ENCODE measurements at regions not wholly inside any gene's neighbourhood (a gene's known extent, or its start where the extent isn't known, plus 50 kb on each side); places are given as distances from the start of the nearest gene placed in this dataset.
"Not testable (repeated sequence)": the region's sequence is repeated elsewhere in the genome, so short reads cannot be mapped to it uniquely, and the experiment has no call there.

GRCh38 chrX:138853936-138854335 is 142.4 kb upstream of the FGF13 start:
- H3K27me3 ChIP-seq, result no peaks in the 10 kb centered on the region
- no peak overlapping the region for H3K4me2 ChIP-seq
- no peaks in the 10 kb centered on the region for H3K4me1 ChIP-seq (ENCODE audit: insufficient read depth)
- no peaks in the 10 kb centered on the region for H3K9me3 ChIP-seq (ENCODE audit: low read depth)
- no peak overlapping the region for H2AFZ ChIP-seq
- H3K4me3 ChIP-seq, result no peak overlapping the region
- TF ChIP-seq CTCF (IDR thresholded peaks at IDR 0.05; ENCODE audit: poor library complexity) (no peak), EZH2 (IDR thresholded peaks at IDR 0.05; ENCODE audit: borderline replicate concordance) (no peak), EZH2phosphoT487 (IDR thresholded peaks at IDR 0.05; ENCODE audit: low read depth, severe bottlenecking, unreplicated experiment) (no peak)
- H3K27ac ChIP-seq, result no peak overlapping the region
- no peak for DNase-seq (ENCODE audit: low spot score)
- no peaks in the 10 kb centered on the region for H3K9me2 ChIP-seq (replicated peaks; ENCODE audit: insufficient read depth)
- WGBS (ENCODE audit: low lambda C conversion rate, missing lambda C conversion rate), result 79% methylated on average over 2 of the region's 2 CpGs
- H3K36me3 ChIP-seq (replicated peaks; ENCODE audit: insufficient read depth, low read depth), result no peaks in the 10 kb centered on the region
- no peaks in the 10 kb centered on the region for H4K20me1 ChIP-seq (ENCODE audit: insufficient read depth, poor library complexity, severe bottlenecking)
- H3K79me2 ChIP-seq, result no peaks in the 10 kb centered on the region

GRCh38 chrX:138849521-138849920 is 138.0 kb upstream of the FGF13 start:
- WGBS (ENCODE audit: low lambda C conversion rate, missing lambda C conversion rate), result 72% methylated on average over 2 of the region's 2 CpGs

GRCh38 chrX:138847930-138848329 is 136.4 kb upstream of the FGF13 start:
- no peaks in the 10 kb centered on the region for H3K9me2 ChIP-seq (replicated peaks; ENCODE audit: insufficient read depth)
- peak; percentile 7 for DNase-seq (ENCODE audit: low spot score)
- H3K27ac ChIP-seq, result no peak overlapping the region
- H3K4me2 ChIP-seq, result no peak overlapping the region
- no peak for TF ChIP-seq EZH2phosphoT487 (IDR thresholded peaks at IDR 0.05; ENCODE audit: low read depth, severe bottlenecking, unreplicated experiment)
- TF ChIP-seq CTCF (IDR thresholded peaks at IDR 0.05; ENCODE audit: poor library complexity), result peak; percentile 27
- no peaks in the 10 kb centered on the region for H4K20me1 ChIP-seq (ENCODE audit: insufficient read depth, poor library complexity, severe bottlenecking)
- no peak overlapping the region for H3K4me3 ChIP-seq
- H3K27me3 ChIP-seq, result no peaks in the 10 kb centered on the region
- WGBS (ENCODE audit: low lambda C conversion rate, missing lambda C conversion rate), result 56% methylated on average over 3 of the region's 3 CpGs
- no peak overlapping the region for H2AFZ ChIP-seq
- H3K9me3 ChIP-seq (ENCODE audit: low read depth), result no peaks in the 10 kb centered on the region
- no peaks in the 10 kb centered on the region for H3K79me2 ChIP-seq
- no peaks in the 10 kb centered on the region for H3K36me3 ChIP-seq (replicated peaks; ENCODE audit: insufficient read depth, low read depth)
- no peaks in the 10 kb centered on the region for H3K4me1 ChIP-seq (ENCODE audit: insufficient read depth)

More at GRCh38 chrX:138849521-138849920, 138.0 kb upstream of the FGF13 start:
- TF ChIP-seq CTCF (IDR thresholded peaks at IDR 0.05; ENCODE audit: poor library complexity), result no peak
- no peak for TF ChIP-seq EZH2phosphoT487 (IDR thresholded peaks at IDR 0.05; ENCODE audit: low read depth, severe bottlenecking, unreplicated experiment)
- TF ChIP-seq EZH2 (IDR thresholded peaks at IDR 0.05; ENCODE audit: borderline replicate concordance), result no peak
- no peaks in the 10 kb centered on the region for H3K4me1 ChIP-seq (ENCODE audit: insufficient read depth)
- no peak overlapping the region for H3K4me3 ChIP-seq
- no peak overlapping the region for H3K27ac ChIP-seq
- no peaks in the 10 kb centered on the region for H3K27me3 ChIP-seq
- no peak overlapping the region for H2AFZ ChIP-seq
- no peak for DNase-seq (ENCODE audit: low spot score)
- H4K20me1 ChIP-seq (ENCODE audit: insufficient read depth, poor library complexity, severe bottlenecking), result no peaks in the 10 kb centered on the region
- no peak overlapping the region for H3K4me2 ChIP-seq
- no peaks in the 10 kb centered on the region for H3K9me3 ChIP-seq (ENCODE audit: low read depth)
- H3K9me2 ChIP-seq (replicated peaks; ENCODE audit: insufficient read depth), result no peaks in the 10 kb centered on the region
- no peaks in the 10 kb centered on the region for H3K79me2 ChIP-seq
- H3K36me3 ChIP-seq (replicated peaks; ENCODE audit: insufficient read depth, low read depth), result no peaks in the 10 kb centered on the region

GRCh38 chrX:138845786-138846185 is 134.3 kb upstream of the FGF13 start:
- no peak for DNase-seq (ENCODE audit: low spot score)
- Histone ChIP-seq H3K4me1 (ENCODE audit: insufficient read depth) (no peaks in the 10 kb centered on the region), H3K27me3 (no peaks in the 10 kb centered on the region), H3K4me2 (no peak overlapping the region), H2AFZ (no peak overlapping the region), H3K9me2 (replicated peaks; ENCODE audit: insufficient read depth) (no peaks in the 10 kb centered on the region), H4K20me1 (ENCODE audit: insufficient read depth, poor library complexity, severe bottlenecking) (no peaks in the 10 kb centered on the region), H3K79me2 (no peaks in the 10 kb centered on the region), H3K4me3 (no peak overlapping the region), H3K9me3 (ENCODE audit: low read depth) (no peaks in the 10 kb centered on the region), H3K27ac (no peak overlapping the region), H3K36me3 (replicated peaks; ENCODE audit: insufficient read depth, low read depth) (no peaks in the 10 kb centered on the region)
- WGBS (ENCODE audit: low lambda C conversion rate, missing lambda C conversion rate), result 56% methylated on average over 3 of the region's 3 CpGs
- TF ChIP-seq EZH2 (IDR thresholded peaks at IDR 0.05; ENCODE audit: borderline replicate concordance) (no peak), EZH2phosphoT487 (IDR thresholded peaks at IDR 0.05; ENCODE audit: low read depth, severe bottlenecking, unreplicated experiment) (no peak), CTCF (IDR thresholded peaks at IDR 0.05; ENCODE audit: poor library complexity) (no peak)

GRCh38 chrX:138807400-138807799 is 95.9 kb upstream of the FGF13 start:
- DNase-seq (ENCODE audit: low spot score); H3K27me3 ChIP-seq; H4K20me1 ChIP-seq (ENCODE audit: insufficient read depth, poor library complexity, severe bottlenecking); H3K9me2 ChIP-seq (replicated peaks; ENCODE audit: insufficient read depth); H3K9me3 ChIP-seq (ENCODE audit: low read depth); H3K79me2 ChIP-seq; H3K4me3 ChIP-seq; H3K27ac ChIP-seq; H3K4me2 ChIP-seq; H3K36me3 ChIP-seq (replicated peaks; ENCODE audit: insufficient read depth, low read depth); H2AFZ ChIP-seq; H3K4me1 ChIP-seq (ENCODE audit: insufficient read depth): not testable (repeated sequence)
- WGBS (ENCODE audit: low lambda C conversion rate, missing lambda C conversion rate), result 72% methylated on average over 1 of the region's 1 CpG
